Immature natural killer cell (primary cell): ENCODE measurements at regions not wholly inside any gene's neighbourhood (a gene's known extent, or its start where the extent isn't known, plus 50 kb on each side); places are given as distances from the start of the nearest gene placed in this dataset.
"Not testable (repeated sequence)": the region's sequence is repeated elsewhere in the genome, so short reads cannot be mapped to it uniquely, and the experiment has no call there.

Source experiments
- DNase-seq, 3 donors: peaks; one replicate each; pipeline ENCODE4 v3.0.0; 2022; ENCODE audit warnings: mixed read lengths in 1 of 3
- H3K27ac Mint-ChIP-seq, 6 donors: one replicate each; pipeline ENCODE4 v1.8.0; 2020; ENCODE audit warnings: mixed read lengths in 6 of 6, mild to moderate bottlenecking in 5 of 6, inconsistent platforms in 4 of 6, moderate library complexity in 3 of 6
- H3K27me3 Mint-ChIP-seq, 3 donors: one replicate each; pipeline ENCODE4 v1.8.0; 2020 to 2021; ENCODE audit warnings: low read depth in 3 of 3, mild to moderate bottlenecking in 3 of 3, mixed read lengths in 3 of 3, moderate library complexity in 3 of 3, inconsistent platforms in 1 of 3
- H3K36me3 Mint-ChIP-seq, 3 donors: one replicate each; pipeline ENCODE4 v1.8.0; 2020; ENCODE audit warnings: mixed read lengths in 3 of 3, inconsistent platforms in 2 of 3, mild to moderate bottlenecking in 2 of 3
- H3K4me1 Mint-ChIP-seq, 2 donors: one replicate each; pipeline ENCODE4 v1.8.0; 2020; ENCODE audit warnings: inconsistent platforms in 2 of 2, mild to moderate bottlenecking in 2 of 2, mixed read lengths in 2 of 2, moderate library complexity in 1 of 2
- H3K4me3 Mint-ChIP-seq, 5 donors: one replicate each; pipeline ENCODE4 v1.8.0; 2020; ENCODE audit warnings: mild to moderate bottlenecking in 5 of 5, mixed read lengths in 5 of 5, inconsistent platforms in 3 of 5, moderate library complexity in 3 of 5
- H3K9me3 Mint-ChIP-seq, 6 donors: one replicate each; pipeline ENCODE4 v1.8.0; 2020; ENCODE audit warnings: mild to moderate bottlenecking in 6 of 6, mixed read lengths in 6 of 6, inconsistent platforms in 4 of 6, moderate library complexity in 3 of 6

DNA sequence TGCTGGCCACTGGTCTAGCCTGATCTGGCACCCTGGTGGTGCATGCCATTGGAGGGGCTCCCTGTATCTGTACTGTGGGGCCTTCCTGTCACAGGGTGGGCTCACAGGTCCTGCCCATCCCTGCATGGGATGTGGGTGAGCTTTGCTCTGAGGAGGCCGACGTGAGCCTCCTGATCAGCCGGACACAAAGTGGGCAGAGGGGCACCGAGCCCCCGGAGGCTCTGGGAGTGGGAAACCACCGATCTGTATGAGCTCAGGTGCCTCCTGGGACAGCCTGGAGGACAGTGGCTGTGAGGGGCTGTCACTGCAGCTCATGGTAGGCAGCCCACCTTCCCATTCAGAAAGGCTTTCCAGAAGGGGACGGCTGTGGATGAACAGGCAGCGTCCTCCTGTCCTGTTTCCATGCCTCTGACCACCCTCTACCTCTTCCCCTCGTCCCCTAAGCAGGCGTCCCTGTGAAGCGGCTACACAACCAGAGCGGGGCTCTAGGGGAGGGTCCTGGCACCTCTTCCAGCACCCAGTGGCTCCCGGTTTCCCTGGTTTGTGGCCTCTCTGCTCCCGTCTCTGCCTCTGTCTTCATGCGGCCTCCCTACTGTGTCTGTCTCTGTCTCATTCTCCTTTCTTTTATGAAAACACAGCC, 112.5 kb upstream of the OTOS start:
- Mint-ChIP-seq H3K27ac (no peak overlapping the region), H3K36me3 (no peaks in the 10 kb centered on the region), H3K4me1 (no peaks in the 10 kb centered on the region), H3K9me3 (no peaks in the 10 kb centered on the region), H3K4me3 (no peak overlapping the region), H3K27me3 (peaks cover 0 to 4% (median 2%) of the 10 kb centered on the region in 3 donors)
- DNase-seq = no peak

DNA sequence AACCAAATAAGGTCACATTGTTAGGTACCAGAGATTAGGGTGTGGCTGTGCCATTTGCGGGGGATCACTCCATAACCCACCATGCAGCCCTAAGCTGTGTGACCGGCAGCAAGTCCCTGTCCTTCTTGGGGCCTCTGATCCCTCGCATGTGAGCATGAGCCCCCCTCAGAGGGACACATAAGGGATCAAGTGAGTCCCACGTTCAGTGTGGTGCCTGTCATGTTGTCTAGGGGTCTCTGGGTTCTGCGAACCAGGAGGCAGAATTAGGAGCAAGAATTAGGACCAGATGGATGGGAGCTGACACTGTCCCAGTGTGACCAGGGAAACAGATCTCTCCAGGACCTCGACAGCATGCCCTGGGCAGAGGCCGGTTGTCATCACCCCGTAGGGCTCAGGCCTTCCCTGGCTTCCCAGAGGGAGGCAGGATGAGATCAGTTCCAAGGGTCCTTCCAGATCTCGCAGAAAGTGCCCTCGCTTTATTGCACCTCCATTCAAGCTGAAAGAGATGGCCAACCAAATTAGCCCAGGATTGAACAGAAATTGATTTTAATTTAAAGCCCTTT, 113.2 kb upstream of the OTOS start:
- Mint-ChIP-seq H3K27me3 (peaks cover 0 to 4% (median 4%) of the 10 kb centered on the region in 3 donors), H3K9me3 (no peaks in the 10 kb centered on the region), H3K4me1 (no peaks in the 10 kb centered on the region), H3K4me3 (no peak overlapping the region), H3K36me3 (no peaks in the 10 kb centered on the region), H3K27ac (no peak overlapping the region)
- DNase-seq = no peak

DNA sequence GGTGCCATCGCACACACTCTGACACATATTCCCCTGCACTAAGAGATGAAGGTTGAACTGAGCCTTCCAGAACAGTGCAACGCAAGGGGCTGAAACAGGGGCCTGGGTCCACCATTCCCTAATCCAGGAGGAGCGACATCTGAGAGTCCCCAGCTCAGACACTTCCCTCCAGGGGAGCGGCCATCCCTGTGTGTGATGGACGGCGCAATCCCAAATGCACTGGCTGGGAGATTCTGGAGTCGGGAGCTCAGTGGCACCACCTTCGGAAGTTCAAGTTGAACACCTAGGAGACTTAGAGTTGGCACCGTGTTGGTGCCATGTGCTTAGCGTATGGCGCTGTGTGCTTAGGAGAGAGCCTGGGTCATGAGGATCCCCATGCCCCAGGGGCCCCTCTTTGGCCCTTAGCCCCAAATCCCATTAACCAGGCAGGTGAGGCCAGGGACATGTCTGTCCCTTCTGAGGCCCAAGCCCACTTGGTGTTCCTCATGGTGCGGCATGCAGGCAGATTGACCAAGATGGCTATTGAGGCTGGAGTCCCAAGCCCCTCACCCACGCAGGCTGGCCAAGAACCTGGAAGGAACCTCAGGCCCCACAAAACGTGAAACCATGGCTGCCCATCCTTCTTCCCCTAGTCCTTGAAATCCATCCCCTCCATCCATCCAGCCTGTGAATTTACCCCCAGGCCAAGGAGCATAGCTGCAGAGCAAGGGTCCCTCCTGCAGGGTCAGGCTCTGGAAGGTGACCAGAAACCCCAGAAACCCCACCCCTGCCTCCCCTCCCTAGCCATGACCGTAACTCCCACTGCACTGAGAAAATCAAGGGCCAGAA, 114.1 kb upstream of the OTOS start:
- DNase-seq = no peak
- Mint-ChIP-seq H3K9me3 (no peaks in the 10 kb centered on the region), H3K4me3 (no peak overlapping the region), H3K27me3 (peaks cover 0 to 4% (median 4%) of the 10 kb centered on the region in 3 donors), H3K4me1 (no peaks in the 10 kb centered on the region), H3K27ac (no peak overlapping the region), H3K36me3 (no peaks in the 10 kb centered on the region)

DNA sequence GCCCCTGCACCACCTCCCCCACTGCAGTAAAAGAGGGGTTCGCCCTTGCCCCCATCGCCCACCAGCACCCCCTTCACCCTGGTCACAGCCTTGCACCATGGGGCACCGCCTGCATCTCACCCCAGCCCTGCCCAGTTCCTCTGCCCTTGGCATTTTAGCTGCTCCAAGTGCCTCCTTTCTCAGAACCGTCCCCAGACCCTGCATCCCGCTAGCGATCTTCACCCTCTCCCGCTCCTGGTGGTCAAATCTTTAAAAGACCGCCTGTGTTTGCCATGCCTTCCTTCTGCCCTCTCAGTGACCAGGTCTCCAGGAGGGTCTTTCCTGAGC, 114.7 kb upstream of the OTOS start:
- Mint-ChIP-seq H3K4me3 (no peak overlapping the region), H3K36me3 (no peaks in the 10 kb centered on the region), H3K9me3 (no peaks in the 10 kb centered on the region), H3K27me3 (peaks cover 0 to 4% (median 4%) of the 10 kb centered on the region in 3 donors), H3K4me1 (no peaks in the 10 kb centered on the region), H3K27ac (no peak overlapping the region)
- DNase-seq = no peak

DNA sequence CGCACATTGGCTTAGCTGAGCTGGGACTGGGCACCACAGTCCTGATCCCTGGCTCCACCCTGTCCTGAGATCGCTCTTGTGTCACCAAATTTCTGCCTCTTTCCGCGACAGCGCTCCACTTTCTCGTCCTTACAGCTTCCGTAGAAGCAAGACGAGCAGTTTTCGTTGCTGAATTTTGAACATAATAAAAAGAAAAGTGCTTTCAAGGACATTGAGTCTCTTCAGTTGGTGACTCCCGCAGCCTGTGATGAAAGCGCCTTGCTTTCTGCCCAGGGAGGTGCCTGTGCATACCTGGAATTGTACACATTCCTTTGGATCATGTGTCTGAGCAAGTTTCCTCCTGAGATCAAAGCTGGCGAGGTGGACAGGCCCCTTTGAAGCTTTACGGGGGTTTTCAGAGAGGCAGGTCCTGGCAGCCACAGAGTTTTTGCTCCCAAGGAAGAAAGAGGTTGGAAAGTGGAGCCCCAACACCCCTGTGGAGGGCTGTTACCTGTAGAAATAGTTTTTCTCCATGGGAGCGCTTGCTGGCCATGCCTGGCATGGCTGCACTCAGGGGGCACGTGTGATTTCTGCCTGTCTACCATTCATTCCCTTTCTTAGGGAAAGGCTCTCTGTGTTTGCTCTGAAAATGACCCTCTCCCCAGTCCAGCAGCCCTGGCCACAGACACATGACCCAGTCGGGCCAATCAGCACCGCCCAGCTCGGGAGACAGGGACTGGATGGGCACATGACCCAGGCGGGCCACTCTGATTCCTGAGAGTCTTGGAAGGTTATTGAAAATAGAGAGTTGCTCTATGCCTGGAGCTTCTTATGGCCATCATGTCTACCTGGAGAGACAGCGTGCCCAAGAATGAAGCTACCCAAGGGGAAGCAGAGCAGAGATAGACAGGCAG, 115.6 kb upstream of the OTOS start:
- no peak for DNase-seq
- no peak overlapping the region for H3K27ac Mint-ChIP-seq
- no peaks in the 10 kb centered on the region for H3K4me1 Mint-ChIP-seq
- no peaks in the 10 kb centered on the region for H3K9me3 Mint-ChIP-seq
- H3K27me3 Mint-ChIP-seq = peaks cover 0 to 4% (median 4%) of the 10 kb centered on the region in 3 donors
- no peak overlapping the region for H3K4me3 Mint-ChIP-seq
- no peaks in the 10 kb centered on the region for H3K36me3 Mint-ChIP-seq

DNA sequence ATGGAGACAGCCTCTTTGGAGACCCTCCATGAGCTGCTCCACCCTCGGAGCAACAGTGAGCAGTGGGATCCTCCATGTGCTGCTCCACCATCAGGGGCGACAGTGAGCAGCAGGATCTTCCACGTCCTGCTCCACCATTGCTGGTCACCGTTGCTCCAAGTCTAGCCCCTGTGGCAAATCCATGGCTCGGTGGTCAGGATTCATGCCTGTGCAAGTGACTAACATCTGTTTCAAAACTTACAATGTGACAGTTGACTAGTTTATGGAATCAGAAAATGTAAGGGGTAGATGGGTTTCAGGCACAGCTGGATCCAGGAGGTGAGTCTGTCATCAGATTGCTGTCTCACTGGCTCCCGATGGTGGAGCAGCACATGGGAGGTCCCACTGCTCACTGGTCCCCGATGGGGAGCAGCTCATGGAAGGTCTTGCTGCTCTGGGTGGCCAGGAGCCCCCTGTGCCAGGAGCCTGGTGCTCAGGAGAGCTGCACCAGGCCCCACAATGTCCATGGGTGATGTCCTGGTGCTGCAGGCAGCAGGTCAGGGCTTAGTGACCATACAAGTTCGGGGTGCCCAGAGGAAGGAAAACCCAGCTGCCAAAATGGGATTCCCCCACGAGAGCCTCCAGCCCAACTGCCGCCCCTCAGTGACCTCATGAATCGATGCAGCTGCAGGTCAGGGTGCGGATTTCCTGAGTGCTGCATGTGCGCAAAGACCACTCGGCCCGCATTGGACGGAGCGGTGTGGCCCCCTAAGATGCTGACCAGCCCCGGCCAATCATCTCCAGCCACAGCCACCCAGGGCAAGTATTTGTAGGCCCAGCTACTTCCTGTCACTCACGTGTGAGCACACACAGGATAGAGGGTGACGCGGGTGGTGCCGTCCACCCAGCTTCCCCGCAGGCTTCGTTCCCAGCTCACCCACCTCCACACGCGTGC, 116.5 kb upstream of the OTOS start:
- Mint-ChIP-seq H3K4me3 (no peak overlapping the region), H3K9me3 (peaks cover 0 to 2% (median 0%) of the 10 kb centered on the region in 6 donors), H3K27ac (no peak overlapping the region), H3K27me3 (peaks cover 0 to 4% (median 4%) of the 10 kb centered on the region in 3 donors), H3K36me3 (no peaks in the 10 kb centered on the region), H3K4me1 (no peaks in the 10 kb centered on the region)
- no peak for DNase-seq

DNA sequence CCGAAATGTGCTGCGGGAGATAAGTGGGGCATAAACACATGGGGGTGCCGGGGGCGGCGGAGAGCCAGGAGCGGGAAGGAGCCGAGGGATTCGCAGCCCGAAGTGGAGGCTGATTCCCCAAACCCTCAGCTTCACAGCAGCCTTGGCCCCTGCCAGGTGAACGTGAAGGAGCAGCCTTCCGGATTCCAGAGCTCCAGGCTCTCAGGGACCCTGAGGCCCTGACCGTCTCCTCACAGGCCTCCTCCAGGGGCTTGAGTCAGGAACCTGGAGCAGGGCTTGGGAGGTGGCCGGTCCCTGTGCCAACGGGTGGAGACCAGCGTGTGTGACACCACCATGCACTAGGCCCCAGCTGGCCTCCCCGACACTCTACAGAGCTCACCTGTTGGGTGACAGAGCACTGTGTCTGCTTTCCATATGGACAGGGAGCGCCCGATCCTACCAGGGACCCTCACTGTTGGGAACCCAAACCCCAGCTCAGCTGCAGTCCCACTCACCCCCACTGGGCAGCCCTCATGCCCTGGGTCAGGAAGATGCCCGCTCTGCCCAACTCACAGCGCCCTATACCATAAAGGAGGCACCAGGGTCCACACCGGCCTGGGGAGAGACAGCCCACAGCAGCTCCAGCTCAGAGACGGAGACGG, 117.6 kb upstream of the OTOS start:
- Mint-ChIP-seq H3K4me1 (no peaks in the 10 kb centered on the region), H3K4me3 (no peak overlapping the region), H3K27me3 (peaks cover 0 to 4% (median 4%) of the 10 kb centered on the region in 3 donors), H3K36me3 (no peaks in the 10 kb centered on the region), H3K27ac (no peak overlapping the region), H3K9me3 (peaks cover 0 to 7% (median 3%) of the 10 kb centered on the region in 6 donors)
- DNase-seq = no peak

DNA sequence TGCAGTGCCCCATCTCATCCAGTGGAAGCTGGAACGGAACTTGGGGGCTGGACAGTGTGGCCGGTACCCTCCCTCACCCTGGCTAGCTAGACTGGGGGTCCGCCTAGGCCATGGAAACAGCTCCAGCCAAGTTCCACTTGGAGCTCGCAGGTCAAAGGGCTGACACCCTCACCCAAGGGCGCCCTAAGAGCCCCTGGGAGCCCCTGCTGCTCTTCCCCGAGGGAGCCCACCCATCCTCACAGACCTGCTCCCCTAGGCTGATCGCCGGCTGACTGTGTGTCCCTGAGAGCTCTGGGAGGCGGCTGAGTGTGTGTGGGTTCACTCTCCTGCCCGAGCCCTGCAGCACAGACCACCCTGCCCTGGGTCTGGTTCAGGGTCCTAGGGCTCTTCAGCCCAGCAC, 118.2 kb upstream of the OTOS start:
- Mint-ChIP-seq H3K4me3 (no peak overlapping the region), H3K4me1 (no peaks in the 10 kb centered on the region), H3K9me3 (peaks cover 0 to 9% (median 3%) of the 10 kb centered on the region in 6 donors), H3K27me3 (peaks cover 0 to 4% (median 4%) of the 10 kb centered on the region in 3 donors), H3K36me3 (no peaks in the 10 kb centered on the region), H3K27ac (no peak overlapping the region)
- no peak for DNase-seq

DNA sequence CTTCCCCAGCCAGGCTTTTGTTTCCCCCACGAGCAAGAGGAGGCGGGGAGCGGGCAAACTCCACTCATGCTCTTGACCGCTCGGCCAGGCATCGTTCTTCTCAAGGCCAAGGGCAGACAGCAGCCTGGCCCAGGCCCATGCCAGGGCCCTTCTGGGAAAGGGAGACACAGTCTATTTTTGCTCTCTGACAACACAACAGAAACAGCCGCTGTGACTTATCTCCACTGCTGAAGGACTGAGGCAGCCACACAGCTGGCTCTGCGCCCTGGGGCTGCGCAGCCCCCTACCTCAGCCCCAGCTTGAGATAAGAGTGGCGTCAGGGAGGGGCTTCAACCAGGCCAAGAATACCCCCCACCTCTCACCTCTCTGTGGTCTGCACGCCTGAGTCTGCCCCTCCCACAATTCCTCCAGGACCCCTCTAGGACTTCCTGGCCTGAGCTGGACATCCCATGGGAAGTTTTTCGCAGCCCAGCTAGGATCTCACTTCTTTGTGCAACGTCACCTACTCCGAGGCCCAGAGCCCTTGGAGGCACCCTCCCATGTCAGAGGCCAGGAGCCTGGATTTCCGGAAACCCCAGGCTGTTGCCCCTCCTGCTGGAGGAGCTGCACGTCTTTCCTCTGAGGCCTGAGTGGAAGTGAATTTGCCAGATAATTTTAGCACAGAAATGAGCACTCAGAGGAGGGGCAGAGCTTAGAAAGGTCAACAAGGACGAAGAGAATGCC, 118.9 kb upstream of the OTOS start:
- no peak overlapping the region for H3K4me3 Mint-ChIP-seq
- H3K9me3 Mint-ChIP-seq = peaks cover 0 to 13% (median 3%) of the 10 kb centered on the region in 6 donors
- no peak overlapping the region for H3K27ac Mint-ChIP-seq
- DNase-seq = no peak
- peaks cover 0 to 4% (median 4%) of the 10 kb centered on the region in 3 donors for H3K27me3 Mint-ChIP-seq
- H3K4me1 Mint-ChIP-seq = no peaks in the 10 kb centered on the region
- no peaks in the 10 kb centered on the region for H3K36me3 Mint-ChIP-seq

DNA sequence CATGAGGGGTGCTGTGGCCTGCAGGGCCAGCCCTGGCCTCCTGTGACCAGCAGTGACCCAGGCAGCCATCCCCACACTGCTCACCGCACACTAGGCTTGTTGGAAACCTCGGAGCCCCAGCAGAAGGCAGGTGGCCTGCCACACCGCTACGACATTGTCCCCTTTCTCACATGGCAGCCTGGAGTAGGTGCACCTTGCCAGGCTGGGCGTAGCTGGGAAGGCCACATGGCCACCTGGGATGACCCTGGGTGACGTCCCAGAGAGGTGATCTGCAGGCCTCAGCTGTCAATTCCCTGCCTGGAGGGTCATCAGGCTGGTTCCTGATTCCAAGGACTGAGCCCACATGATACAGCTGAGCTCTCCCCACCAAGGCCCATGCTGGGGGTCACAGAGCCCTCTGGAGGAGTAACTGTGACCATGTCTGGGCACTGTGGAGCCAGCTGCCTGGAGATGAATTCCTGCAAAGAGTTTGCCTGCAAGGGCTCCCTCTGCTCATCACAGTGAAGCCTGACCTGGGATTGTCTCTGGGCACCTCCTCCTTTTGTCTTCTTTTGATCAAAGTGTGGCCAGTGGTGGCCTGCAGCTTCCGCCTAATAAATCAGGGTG, 119.6 kb upstream of the OTOS start:
- H3K4me3 Mint-ChIP-seq = no peak overlapping the region

DNA sequence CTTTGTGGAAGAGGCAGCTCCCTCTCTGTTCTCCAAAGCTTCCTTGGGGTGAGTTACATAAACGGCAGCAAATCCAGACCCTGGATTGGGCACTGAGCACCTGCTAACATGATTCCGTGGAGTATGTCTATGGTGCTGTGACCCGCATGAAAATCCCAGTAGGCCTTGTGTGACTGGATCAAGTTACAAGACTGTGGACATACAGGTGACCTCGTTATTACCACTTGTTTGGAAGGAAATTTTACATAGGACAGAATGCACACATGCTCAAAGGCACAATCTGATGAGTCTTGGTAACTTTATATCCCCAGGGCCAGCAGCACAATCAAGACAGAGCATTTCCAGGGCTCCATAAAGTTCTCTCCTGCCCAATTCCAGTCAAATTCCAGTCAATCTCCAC, 120.2 kb upstream of the OTOS start:
- H3K4me3 Mint-ChIP-seq = no peak overlapping the region

More for the DNA sequence above, 119.6 kb upstream of the OTOS start:
- Mint-ChIP-seq H3K27ac (no peak overlapping the region), H3K9me3 (peaks cover 0 to 13% (median 3%) of the 10 kb centered on the region in 6 donors), H3K27me3 (peaks cover 0 to 4% (median 4%) of the 10 kb centered on the region in 3 donors), H3K36me3 (no peaks in the 10 kb centered on the region), H3K4me1 (no peaks in the 10 kb centered on the region)
- DNase-seq = no peak

DNA sequence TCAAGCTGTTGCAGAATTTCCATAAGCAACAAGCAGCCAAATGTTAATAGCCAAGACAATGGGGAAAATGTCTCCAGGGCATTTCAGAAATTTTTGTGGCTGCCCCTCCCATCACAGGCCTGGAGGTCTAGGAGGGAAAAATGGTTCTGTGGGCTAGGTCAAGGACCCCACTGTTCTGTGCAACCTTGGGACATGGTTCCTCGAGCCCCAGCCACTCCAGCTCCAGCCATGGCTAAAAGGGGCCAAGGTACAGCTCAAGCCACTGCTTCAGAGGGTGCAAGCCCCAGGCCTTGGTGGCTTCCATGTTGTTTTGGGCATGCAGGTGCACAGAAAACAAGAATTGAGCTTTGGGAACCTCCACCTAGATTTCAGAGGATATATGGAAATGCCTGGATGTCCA, 122.1 kb upstream of the OTOS start:
- H3K4me3 Mint-ChIP-seq, DNase-seq, H3K36me3 Mint-ChIP-seq, H3K4me1 Mint-ChIP-seq, H3K27ac Mint-ChIP-seq, H3K27me3 Mint-ChIP-seq: not testable (repeated sequence)
- peaks cover 0 to 13% (median 3%) of the 10 kb centered on the region in 6 donors for H3K9me3 Mint-ChIP-seq

More for the DNA sequence above, 120.2 kb upstream of the OTOS start:
- Mint-ChIP-seq H3K27ac (no peak overlapping the region), H3K4me1 (no peaks in the 10 kb centered on the region), H3K27me3 (peaks cover 2 to 5% (median 4%) of the 10 kb centered on the region in 3 donors), H3K36me3 (no peaks in the 10 kb centered on the region), H3K9me3 (peaks cover 0 to 13% (median 3%) of the 10 kb centered on the region in 6 donors)
- DNase-seq = no peak
